HG03571 (cell line): ENCODE measurements at regions not wholly inside any gene's neighbourhood (a gene's known extent, or its start where the extent isn't known, plus 50 kb on each side); places are given as distances from the start of the nearest gene placed in this dataset.
"Not testable (repeated sequence)": the region's sequence is repeated elsewhere in the genome, so short reads cannot be mapped to it uniquely, and the experiment has no call there.

Source experiments
- ATAC-seq: cut with Tn5 transposase; IDR thresholded peaks from one replicate; pipeline ENCODE4 v1.9.1; 2021; ENCODE audit not compliant: unreplicated experiment

- not testable (repeated sequence) for ATAC-seq
Measured at GRCh38 chrX:131885042-131885441, 138.1 kb upstream of the STK26 start.

GRCh38 chrX:131893857-131894256 is 129.2 kb upstream of the STK26 start:
- not testable (repeated sequence) for ATAC-seq

- no peak for ATAC-seq
Measured at GRCh38 chrX:131894995-131895394, 128.1 kb upstream of the STK26 start.

- no peak for ATAC-seq
Measured at GRCh38 chrX:131895807-131896206, 127.3 kb upstream of the STK26 start.

- no peak for ATAC-seq
Measured at GRCh38 chrX:131901546-131901945, 121.6 kb upstream of the STK26 start.

GRCh38 chrX:131907488-131908314 is 115.4 kb upstream of the STK26 start:
- no peak for ATAC-seq

- ATAC-seq: no peak
Measured at GRCh38 chrX:131910586-131910985, 112.5 kb upstream of the STK26 start.

GRCh38 chrX:131915488-131915887 is 107.6 kb upstream of the STK26 start:
- no peak for ATAC-seq

GRCh38 chrX:131917588-131917987 is 105.5 kb upstream of the STK26 start:
- no peak for ATAC-seq

- ATAC-seq: no peak
Measured at GRCh38 chrX:131918839-131919238, 104.3 kb upstream of the STK26 start.

- no peak for ATAC-seq
Measured at GRCh38 chrX:131923614-131924250, 99.4 kb upstream of the STK26 start.

- no peak for ATAC-seq
Measured at GRCh38 chrX:131938749-131939148, 84.4 kb upstream of the STK26 start.

- no peak for ATAC-seq
Measured at GRCh38 chrX:131942034-131942433, 81.1 kb upstream of the STK26 start.

- no peak for ATAC-seq
Measured at GRCh38 chrX:131944936-131945902, 77.9 kb upstream of the STK26 start.

GRCh38 chrX:131951166-131951565 is 71.9 kb upstream of the STK26 start:
- ATAC-seq: no peak

- ATAC-seq: no peak
Measured at GRCh38 chrX:131955099-131955777, 67.9 kb upstream of the STK26 start.

- no peak for ATAC-seq
Measured at GRCh38 chrX:131958724-131959123, 64.4 kb upstream of the STK26 start.

- ATAC-seq: no peak
Measured at GRCh38 chrX:131970347-131970746, 52.8 kb upstream of the STK26 start.
